ENCODE measurements at regions not wholly inside any gene's neighbourhood (a gene's known extent, or its start where the extent isn't known, plus 50 kb on each side); places are given as distances from the start of the nearest gene placed in this dataset.

DNA sequence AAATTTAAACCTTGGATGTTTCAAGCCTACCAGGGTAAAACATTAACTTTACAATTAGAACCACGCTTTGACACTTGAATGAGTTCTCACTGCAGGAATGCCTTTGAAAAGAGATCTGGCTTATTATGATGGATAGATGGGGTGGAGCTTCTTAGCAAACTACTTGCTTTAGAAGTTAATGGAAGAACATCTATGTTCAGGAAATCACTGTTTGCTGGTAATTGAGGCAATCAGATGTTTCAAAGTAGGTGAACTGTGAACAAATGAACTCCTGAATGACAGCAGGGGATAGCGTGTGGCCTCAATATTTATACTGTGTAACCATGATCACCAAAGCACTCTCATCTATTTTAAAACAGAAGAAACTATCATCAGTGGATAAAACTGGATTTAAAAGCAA lies 383.6 kb downstream of the PIK3C3 start:
- Histone ChIP-seq H3K4me1 (ENCODE audit: insufficient read depth, low read length, poor library complexity, severe bottlenecking) (no peaks in the 10 kb centered on the region), H3K9me2 (ENCODE audit: insufficient read depth, low read length) (no peaks in the 10 kb centered on the region), H3K79me2 (ENCODE audit: insufficient read depth, low read depth, low read length) (no peaks in the 10 kb centered on the region), H2AFZ (ENCODE audit: low read length) (no peak overlapping the region), H3K9me3 (ENCODE audit: low read length) (no peaks in the 10 kb centered on the region), H3K4me2 (ENCODE audit: low read length) (no peak overlapping the region), H4K20me1 (ENCODE audit: insufficient read depth, low read length) (no peaks in the 10 kb centered on the region), H3K27ac (ENCODE audit: low read depth, low read length, poor library complexity, severe bottlenecking) (no peak overlapping the region), H3K36me3 (ENCODE audit: insufficient read depth, low read length) (no peaks in the 10 kb centered on the region), H3K4me3 (ENCODE audit: low read depth, low read length, poor library complexity, severe bottlenecking) (no peak overlapping the region)
- TF ChIP-seq, protein P1, sequence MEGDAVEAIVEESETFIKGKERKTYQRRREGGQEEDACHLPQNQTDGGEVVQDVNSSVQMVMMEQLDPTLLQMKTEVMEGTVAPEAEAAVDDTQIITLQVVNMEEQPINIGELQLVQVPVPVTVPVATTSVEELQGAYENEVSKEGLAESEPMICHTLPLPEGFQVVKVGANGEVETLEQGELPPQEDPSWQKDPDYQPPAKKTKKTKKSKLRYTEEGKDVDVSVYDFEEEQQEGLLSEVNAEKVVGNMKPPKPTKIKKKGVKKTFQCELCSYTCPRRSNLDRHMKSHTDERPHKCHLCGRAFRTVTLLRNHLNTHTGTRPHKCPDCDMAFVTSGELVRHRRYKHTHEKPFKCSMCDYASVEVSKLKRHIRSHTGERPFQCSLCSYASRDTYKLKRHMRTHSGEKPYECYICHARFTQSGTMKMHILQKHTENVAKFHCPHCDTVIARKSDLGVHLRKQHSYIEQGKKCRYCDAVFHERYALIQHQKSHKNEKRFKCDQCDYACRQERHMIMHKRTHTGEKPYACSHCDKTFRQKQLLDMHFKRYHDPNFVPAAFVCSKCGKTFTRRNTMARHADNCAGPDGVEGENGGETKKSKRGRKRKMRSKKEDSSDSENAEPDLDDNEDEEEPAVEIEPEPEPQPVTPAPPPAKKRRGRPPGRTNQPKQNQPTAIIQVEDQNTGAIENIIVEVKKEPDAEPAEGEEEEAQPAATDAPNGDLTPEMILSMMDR (conservative IDR thresholded peaks at IDR 0.05; ENCODE audit: low read length): no peak
- no peak for TF ChIP-seq EZH2phosphoT487 (IDR thresholded peaks at IDR 0.05; ENCODE audit: borderline replicate concordance, low read depth, low read length)
- DNase-seq (ENCODE audit: low spot score): no peak
- CTCF ChIA-PET (ENCODE audit: unreplicated experiment): no interaction called here
- POLR2A ChIA-PET: no interaction called here
- intact Hi-C loops (cut with micrococcal nuclease; ENCODE audit: unreplicated experiment): no loop called here
- BruUV-seq (replicated peaks): no TSS peak

DNA sequence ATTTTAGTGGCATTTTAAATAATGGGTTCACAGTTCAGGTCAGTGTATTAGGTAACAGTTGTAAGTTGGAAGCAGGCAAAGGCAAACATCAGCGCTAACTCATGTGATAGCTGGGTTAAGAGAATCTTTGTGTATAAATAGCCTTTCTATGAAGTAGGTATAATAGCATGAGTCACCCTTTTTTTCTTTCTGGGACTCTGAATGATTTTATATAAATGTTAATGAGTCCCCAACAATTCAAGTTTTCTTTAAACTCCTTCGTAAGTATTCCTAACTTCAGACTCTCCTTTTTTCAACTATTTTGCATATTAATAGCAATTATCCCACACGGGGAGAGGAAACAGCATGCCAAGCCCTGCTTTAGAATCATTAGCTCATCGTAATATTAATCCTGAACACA lies 384.3 kb downstream of the PIK3C3 start:
- CTCF ChIA-PET (ENCODE audit: unreplicated experiment): no interaction called here
- intact Hi-C loops (cut with micrococcal nuclease; ENCODE audit: unreplicated experiment): no loop called here
- Histone ChIP-seq H3K4me1 (ENCODE audit: insufficient read depth, low read length, poor library complexity, severe bottlenecking) (no peaks in the 10 kb centered on the region), H3K9me2 (ENCODE audit: insufficient read depth, low read length) (no peaks in the 10 kb centered on the region), H3K4me3 (ENCODE audit: low read depth, low read length, poor library complexity, severe bottlenecking) (no peak overlapping the region), H3K27ac (ENCODE audit: low read depth, low read length, poor library complexity, severe bottlenecking) (no peak overlapping the region), H2AFZ (ENCODE audit: low read length) (no peak overlapping the region), H3K4me2 (ENCODE audit: low read length) (no peak overlapping the region), H3K36me3 (ENCODE audit: insufficient read depth, low read length) (no peaks in the 10 kb centered on the region), H3K79me2 (ENCODE audit: insufficient read depth, low read depth, low read length) (no peaks in the 10 kb centered on the region), H3K9me3 (ENCODE audit: low read length) (no peaks in the 10 kb centered on the region), H4K20me1 (ENCODE audit: insufficient read depth, low read length) (no peaks in the 10 kb centered on the region)
- DNase-seq (ENCODE audit: low spot score): no peak
- POLR2A ChIA-PET: interaction anchor here (0.9 kb wide), 1 partner anchor 206 kb away, joined by 3 read pairs; no protein-coding TSS in a partner anchor
- no TSS peak for BruUV-seq (replicated peaks)
- TF ChIP-seq, protein P1 (conservative IDR thresholded peaks at IDR 0.05; ENCODE audit: low read length): no peak
- TF ChIP-seq EZH2phosphoT487 (IDR thresholded peaks at IDR 0.05; ENCODE audit: borderline replicate concordance, low read depth, low read length): no peak

DNA sequence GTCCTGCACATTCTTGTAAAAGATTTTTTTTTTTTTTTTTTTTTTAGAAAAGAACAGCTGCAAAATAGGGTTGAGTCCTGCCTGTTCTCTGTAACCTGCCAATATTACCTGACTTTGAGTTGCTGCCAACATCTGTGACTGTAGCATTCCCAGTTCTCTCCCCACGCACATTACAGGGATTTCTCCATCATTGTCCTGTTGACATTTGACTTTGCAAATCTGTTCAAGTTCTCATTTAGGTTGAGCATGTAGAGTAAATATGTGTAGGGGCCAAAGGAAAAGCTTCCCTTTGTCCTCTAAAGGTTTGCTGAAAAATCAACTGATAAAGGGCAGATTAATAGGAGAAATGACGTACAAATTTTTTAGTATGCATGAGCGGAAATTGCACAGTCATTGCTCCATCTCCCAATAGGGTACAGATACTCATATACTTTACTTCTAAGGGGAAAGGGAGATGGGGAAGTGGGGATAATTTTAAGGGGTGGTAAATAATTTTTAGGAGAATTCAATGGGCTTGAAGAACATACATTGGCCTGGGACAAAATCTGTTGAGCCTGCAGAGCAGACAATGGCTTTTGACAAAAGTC lies 385.5 kb downstream of the PIK3C3 start:
- CTCF ChIA-PET (ENCODE audit: unreplicated experiment): no interaction called here
- POLR2A ChIA-PET: interaction anchor here (0.7 kb wide), 2 partner anchors 576 to 1411 kb away, joined by 3 to 5 read pairs; no protein-coding TSS in a partner anchor
- no peak for TF ChIP-seq EZH2phosphoT487 (IDR thresholded peaks at IDR 0.05; ENCODE audit: borderline replicate concordance, low read depth, low read length)
- TF ChIP-seq, protein P1 (conservative IDR thresholded peaks at IDR 0.05; ENCODE audit: low read length): no peak

More for the DNA sequence above, 385.5 kb downstream of the PIK3C3 start:
- no peak overlapping the region for H2AFZ ChIP-seq (ENCODE audit: low read length)
- H3K4me3 ChIP-seq (ENCODE audit: low read depth, low read length, poor library complexity, severe bottlenecking): no peak overlapping the region
- no peak overlapping the region for H3K27ac ChIP-seq (ENCODE audit: low read depth, low read length, poor library complexity, severe bottlenecking)
- H3K79me2 ChIP-seq (ENCODE audit: insufficient read depth, low read depth, low read length): no peaks in the 10 kb centered on the region
- H3K36me3 ChIP-seq (ENCODE audit: insufficient read depth, low read length): no peaks in the 10 kb centered on the region
- H4K20me1 ChIP-seq (ENCODE audit: insufficient read depth, low read length): no peaks in the 10 kb centered on the region
- no peaks in the 10 kb centered on the region for H3K9me2 ChIP-seq (ENCODE audit: insufficient read depth, low read length)
- H3K9me3 ChIP-seq (ENCODE audit: low read length): no peaks in the 10 kb centered on the region
- H3K4me2 ChIP-seq (ENCODE audit: low read length): no peak overlapping the region
- intact Hi-C loops (cut with micrococcal nuclease; ENCODE audit: unreplicated experiment): no loop called here
- no peaks in the 10 kb centered on the region for H3K4me1 ChIP-seq (ENCODE audit: insufficient read depth, low read length, poor library complexity, severe bottlenecking)
- no peak for DNase-seq (ENCODE audit: low spot score)
- BruUV-seq (replicated peaks): no TSS peak
